Activated CD8-positive, alpha-beta T cell treated with anti-CD3 and anti-CD28 coated beads, Interleukin-2, amount 10 ng/mL, durations not matched to agents 7 days and 5 days (primary cell): ENCODE measurements at regions not wholly inside any gene's neighbourhood (a gene's known extent, or its start where the extent isn't known, plus 50 kb on each side); places are given as distances from the start of the nearest gene placed in this dataset.
"Not testable (repeated sequence)": the region's sequence is repeated elsewhere in the genome, so short reads cannot be mapped to it uniquely, and the experiment has no call there.

ENCODE experiments used
- ATAC-seq: fragments of 150-1000 bp; cut with Tn5 transposase; one replicate; pipeline ENCODE4 v1.10.0; 2021; ENCODE audit warnings: moderate library complexity
- CTCF ChIA-PET: fragments of 350-600 bp; sonication (Branson Sonifier 250); formaldehyde crosslinking; loops from one replicate; lab custom pipeline; 2021; ENCODE audit warnings: antibody characterized with exemption; lab: Charles Lee
- POLR2A ChIA-PET: fragments of 350-600 bp; sonication (Branson Sonifier 250); formaldehyde crosslinking; loops from one replicate; lab custom pipeline; 2021; ENCODE audit warnings: antibody characterized with exemption; lab: Charles Lee
- DNase-seq: peaks from one replicate; pipeline ENCODE4 v3.0.0-alpha.2; 2020
- H3K27ac Mint-ChIP-seq: one replicate; pipeline ENCODE4 v1.8.0; 2021; ENCODE audit warnings: mild to moderate bottlenecking, mixed read lengths
- H3K27me3 Mint-ChIP-seq: one replicate; pipeline ENCODE4 v1.8.0; 2021; ENCODE audit warnings: low read depth, mixed read lengths
- H3K36me3 Mint-ChIP-seq: one replicate; pipeline ENCODE4 v1.8.0; 2021; ENCODE audit warnings: low read depth, mixed read lengths
- H3K4me1 Mint-ChIP-seq: one replicate; pipeline ENCODE4 v1.8.0; 2021; ENCODE audit warnings: low read depth, mixed read lengths
- H3K4me3 Mint-ChIP-seq: one replicate; pipeline ENCODE4 v1.8.0; 2021; ENCODE audit warnings: mild to moderate bottlenecking, mixed read lengths
- H3K9me3 Mint-ChIP-seq: one replicate; pipeline ENCODE4 v1.8.0; 2022; ENCODE audit warnings: mixed read lengths; ENCODE audit not compliant: insufficient read depth

- H3K27ac Mint-ChIP-seq: no peak overlapping the region
- no peaks in the 10 kb centered on the region for H3K4me1 Mint-ChIP-seq
- H3K9me3 Mint-ChIP-seq: no peaks in the 10 kb centered on the region
- ATAC-seq (no peak), DNase-seq (no peak)
- no peaks in the 10 kb centered on the region for H3K27me3 Mint-ChIP-seq
- POLR2A ChIA-PET: no interaction called here
- CTCF ChIA-PET: no interaction called here
- H3K36me3 Mint-ChIP-seq: no peaks in the 10 kb centered on the region
- no peak overlapping the region for H3K4me3 Mint-ChIP-seq
Measured at GRCh38 chr2:194090251-194090905, 1566.6 kb upstream of the SLC39A10 start.

GRCh38 chr2:194087089-194087958 lies 1569.7 kb upstream of the SLC39A10 start:
- no peaks in the 10 kb centered on the region for H3K27me3 Mint-ChIP-seq
- POLR2A ChIA-PET: no interaction called here
- H3K4me3 Mint-ChIP-seq: no peak overlapping the region
- no peaks in the 10 kb centered on the region for H3K36me3 Mint-ChIP-seq
- CTCF ChIA-PET: no interaction called here
- H3K27ac Mint-ChIP-seq: no peak overlapping the region
- no peaks in the 10 kb centered on the region for H3K9me3 Mint-ChIP-seq
- no peaks in the 10 kb centered on the region for H3K4me1 Mint-ChIP-seq
- no peak for ATAC-seq
- DNase-seq: no peak

DNA sequence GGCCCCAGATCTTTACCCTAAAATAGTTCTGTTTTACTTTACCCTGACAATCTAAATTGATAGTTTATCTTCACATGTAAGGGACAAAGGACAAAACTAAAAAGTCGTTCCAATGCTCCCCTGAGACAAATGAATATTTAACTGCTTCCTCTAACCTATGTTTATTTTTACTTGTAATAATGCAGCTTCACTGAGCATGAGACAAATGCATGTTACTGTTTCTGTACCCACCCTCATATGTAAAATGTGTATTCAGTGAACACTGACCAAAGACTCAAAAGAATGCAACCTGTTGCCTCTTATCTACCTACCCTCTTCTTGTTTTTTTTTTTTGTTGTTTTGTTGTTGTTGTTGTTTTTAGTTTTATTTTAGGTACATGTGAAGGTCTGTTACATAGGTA lies 1570.9 kb upstream of the SLC39A10 start:
- no peak for ATAC-seq
- ChIA-PET POLR2A (no interaction called here), CTCF (no interaction called here)
- no peak overlapping the region for H3K27ac Mint-ChIP-seq
- no peaks in the 10 kb centered on the region for H3K36me3 Mint-ChIP-seq
- H3K9me3 Mint-ChIP-seq: no peaks in the 10 kb centered on the region
- H3K4me1 Mint-ChIP-seq: no peaks in the 10 kb centered on the region
- no peaks in the 10 kb centered on the region for H3K27me3 Mint-ChIP-seq
- no peak for DNase-seq
- no peak overlapping the region for H3K4me3 Mint-ChIP-seq

GRCh38 chr2:194079989-194080388 lies 1577.0 kb upstream of the SLC39A10 start:
- H3K27me3 Mint-ChIP-seq: no peaks in the 10 kb centered on the region
- no peaks in the 10 kb centered on the region for H3K36me3 Mint-ChIP-seq
- no peak overlapping the region for H3K4me3 Mint-ChIP-seq
- ChIA-PET POLR2A (no interaction called here), CTCF (no interaction called here)
- no peak overlapping the region for H3K27ac Mint-ChIP-seq
- DNase-seq (no peak), ATAC-seq (no peak)
- H3K9me3 Mint-ChIP-seq: no peaks in the 10 kb centered on the region
- no peaks in the 10 kb centered on the region for H3K4me1 Mint-ChIP-seq

DNA sequence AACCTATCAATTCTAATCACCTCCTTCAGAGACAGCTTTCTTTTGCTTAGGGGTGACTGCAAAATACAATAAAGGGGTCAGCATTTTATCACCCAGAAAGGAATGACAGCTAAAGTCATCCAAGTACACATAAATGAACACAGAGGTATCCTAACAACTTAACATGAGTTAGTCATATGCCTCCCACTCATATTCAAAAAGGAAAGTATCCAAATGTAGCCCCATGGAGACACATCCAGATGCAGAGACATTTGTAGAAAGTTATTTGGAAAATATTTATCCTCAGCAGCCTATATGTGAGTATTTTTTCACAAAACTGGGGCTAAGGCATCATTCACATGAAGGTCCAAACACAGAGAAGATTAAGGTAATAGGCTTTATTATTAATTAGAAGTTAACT lies 1579.7 kb upstream of the SLC39A10 start:
- Mint-ChIP-seq H3K27me3 (no peaks in the 10 kb centered on the region), H3K27ac (no peak overlapping the region), H3K36me3 (no peaks in the 10 kb centered on the region), H3K4me3 (no peak overlapping the region), H3K4me1 (no peaks in the 10 kb centered on the region), H3K9me3 (no peaks in the 10 kb centered on the region)
- ATAC-seq (no peak), DNase-seq (no peak)
- ChIA-PET CTCF (no interaction called here), POLR2A (no interaction called here)

GRCh38 chr2:194062401-194062800 lies 1594.6 kb upstream of the SLC39A10 start:
- POLR2A ChIA-PET: no interaction called here
- H3K36me3 Mint-ChIP-seq: no peaks in the 10 kb centered on the region
- H3K4me3 Mint-ChIP-seq: no peak overlapping the region
- H3K27me3 Mint-ChIP-seq: no peaks in the 10 kb centered on the region
- CTCF ChIA-PET: no interaction called here
- no peaks in the 10 kb centered on the region for H3K4me1 Mint-ChIP-seq
- no peak overlapping the region for H3K27ac Mint-ChIP-seq
- ATAC-seq: no peak
- DNase-seq: no peak
- H3K9me3 Mint-ChIP-seq: no peaks in the 10 kb centered on the region

- POLR2A ChIA-PET: no interaction called here
- H3K4me1 Mint-ChIP-seq: no peaks in the 10 kb centered on the region
- H3K4me3 Mint-ChIP-seq: no peak overlapping the region
- no peak for ATAC-seq
- H3K27me3 Mint-ChIP-seq: no peaks in the 10 kb centered on the region
- H3K27ac Mint-ChIP-seq: no peak overlapping the region
- no peaks in the 10 kb centered on the region for H3K9me3 Mint-ChIP-seq
- H3K36me3 Mint-ChIP-seq: no peaks in the 10 kb centered on the region
- DNase-seq: no peak
- CTCF ChIA-PET: no interaction called here
Measured at GRCh38 chr2:194060269-194060668, 1596.8 kb upstream of the SLC39A10 start.

GRCh38 chr2:194054313-194054712 lies 1602.7 kb upstream of the SLC39A10 start:
- no peak overlapping the region for H3K27ac Mint-ChIP-seq
- no peaks in the 10 kb centered on the region for H3K36me3 Mint-ChIP-seq
- DNase-seq (no peak), ATAC-seq (no peak)
- H3K9me3 Mint-ChIP-seq: no peaks in the 10 kb centered on the region
- POLR2A ChIA-PET: no interaction called here
- H3K4me3 Mint-ChIP-seq: no peak overlapping the region
- no peaks in the 10 kb centered on the region for H3K4me1 Mint-ChIP-seq
- no peaks in the 10 kb centered on the region for H3K27me3 Mint-ChIP-seq
- CTCF ChIA-PET: no interaction called here

- Mint-ChIP-seq H3K36me3 (no peaks in the 10 kb centered on the region), H3K4me1 (no peaks in the 10 kb centered on the region), H3K27ac (no peak overlapping the region), H3K27me3 (no peaks in the 10 kb centered on the region), H3K9me3 (no peaks in the 10 kb centered on the region), H3K4me3 (no peak overlapping the region)
- POLR2A ChIA-PET: no interaction called here
- ATAC-seq: no peak
- DNase-seq: no peak
- CTCF ChIA-PET: no interaction called here
Measured at GRCh38 chr2:194044321-194044720, 1612.7 kb upstream of the SLC39A10 start.

DNA sequence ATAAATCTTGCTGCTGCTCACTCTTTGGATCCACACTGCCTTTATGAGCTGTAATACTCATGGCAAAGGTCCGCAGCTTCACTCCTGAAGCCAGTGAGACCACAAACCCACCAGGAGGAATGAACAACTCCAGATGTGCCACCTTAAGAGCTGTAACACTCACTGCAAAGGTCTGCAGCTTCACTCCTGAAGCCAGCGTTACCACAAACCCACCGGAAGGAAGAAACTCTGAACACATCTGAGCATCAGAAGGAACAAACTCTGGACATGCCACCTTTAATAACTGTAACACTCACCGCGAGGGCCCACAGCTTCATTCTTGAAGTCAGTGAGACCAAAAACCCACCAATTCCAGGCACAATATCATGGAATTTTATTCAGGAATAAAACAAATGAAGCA lies 1635.9 kb upstream of the SLC39A10 start:
- H3K4me3 Mint-ChIP-seq, H3K27me3 Mint-ChIP-seq, H3K27ac Mint-ChIP-seq, H3K4me1 Mint-ChIP-seq, H3K9me3 Mint-ChIP-seq, POLR2A ChIA-PET, H3K36me3 Mint-ChIP-seq, ATAC-seq, CTCF ChIA-PET, DNase-seq: not testable (repeated sequence)

GRCh38 chr2:194020155-194020554 lies 1636.9 kb upstream of the SLC39A10 start:
- H3K36me3 Mint-ChIP-seq: no peaks in the 10 kb centered on the region
- no peak overlapping the region for H3K4me3 Mint-ChIP-seq
- H3K27ac Mint-ChIP-seq: no peak overlapping the region
- H3K27me3 Mint-ChIP-seq: no peaks in the 10 kb centered on the region
- ATAC-seq (no peak), DNase-seq (no peak)
- peaks cover 8% of the 10 kb centered on the region for H3K9me3 Mint-ChIP-seq
- ChIA-PET POLR2A (no interaction called here), CTCF (no interaction called here)
- no peaks in the 10 kb centered on the region for H3K4me1 Mint-ChIP-seq

- ChIA-PET POLR2A (no interaction called here), CTCF (no interaction called here)
- H3K27me3 Mint-ChIP-seq: no peaks in the 10 kb centered on the region
- H3K36me3 Mint-ChIP-seq: no peaks in the 10 kb centered on the region
- DNase-seq (no peak), ATAC-seq (no peak)
- H3K27ac Mint-ChIP-seq: no peak overlapping the region
- H3K4me1 Mint-ChIP-seq: no peaks in the 10 kb centered on the region
- no peak overlapping the region for H3K4me3 Mint-ChIP-seq
- peaks cover 5% of the 10 kb centered on the region for H3K9me3 Mint-ChIP-seq
Measured at GRCh38 chr2:194015751-194016150, 1641.3 kb upstream of the SLC39A10 start.
